ENCODE measurements at regions not wholly inside any gene's neighbourhood (a gene's known extent, or its start where the extent isn't known, plus 50 kb on each side); places are given as distances from the start of the nearest gene placed in this dataset.

DNA sequence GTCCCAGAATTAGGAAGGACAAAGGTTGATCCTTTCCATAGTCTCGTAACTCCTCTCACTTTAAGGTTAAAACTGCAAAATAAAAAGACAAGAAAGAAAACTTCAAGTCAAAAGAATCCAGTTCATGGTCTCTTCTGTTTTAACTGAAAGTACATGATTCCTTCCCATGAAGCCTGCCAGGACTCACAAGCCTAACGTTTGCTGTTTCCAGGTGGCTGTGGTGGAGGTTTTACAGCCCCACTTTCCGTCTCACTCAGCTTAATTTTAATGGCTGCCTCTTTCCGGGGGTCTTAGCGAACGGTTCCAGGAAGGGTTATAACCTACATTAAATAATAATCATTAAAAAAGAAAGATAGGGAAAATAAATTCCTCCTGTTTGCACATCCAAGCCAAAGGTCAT, 136.8 kb upstream of the SPAG17 start:
- H3K4me1 Mint-ChIP-seq: no peaks in the 10 kb centered on the region
- ATAC-seq (replicated peaks; ENCODE audit: extremely low read depth, poor library complexity, severe bottlenecking) (no peak), DNase-seq (ENCODE audit: low spot score in 2 of 2) (no peak)
- H3K36me3 Mint-ChIP-seq (ENCODE audit: insufficient read depth): no peaks in the 10 kb centered on the region
- no peak overlapping the region for H3K4me3 Mint-ChIP-seq
- H3K27ac Mint-ChIP-seq (ENCODE audit: low read depth): no peak overlapping the region
- peaks cover 16% of the 10 kb centered on the region for H3K9me3 Mint-ChIP-seq
- no peaks in the 10 kb centered on the region for H3K27me3 Mint-ChIP-seq

DNA sequence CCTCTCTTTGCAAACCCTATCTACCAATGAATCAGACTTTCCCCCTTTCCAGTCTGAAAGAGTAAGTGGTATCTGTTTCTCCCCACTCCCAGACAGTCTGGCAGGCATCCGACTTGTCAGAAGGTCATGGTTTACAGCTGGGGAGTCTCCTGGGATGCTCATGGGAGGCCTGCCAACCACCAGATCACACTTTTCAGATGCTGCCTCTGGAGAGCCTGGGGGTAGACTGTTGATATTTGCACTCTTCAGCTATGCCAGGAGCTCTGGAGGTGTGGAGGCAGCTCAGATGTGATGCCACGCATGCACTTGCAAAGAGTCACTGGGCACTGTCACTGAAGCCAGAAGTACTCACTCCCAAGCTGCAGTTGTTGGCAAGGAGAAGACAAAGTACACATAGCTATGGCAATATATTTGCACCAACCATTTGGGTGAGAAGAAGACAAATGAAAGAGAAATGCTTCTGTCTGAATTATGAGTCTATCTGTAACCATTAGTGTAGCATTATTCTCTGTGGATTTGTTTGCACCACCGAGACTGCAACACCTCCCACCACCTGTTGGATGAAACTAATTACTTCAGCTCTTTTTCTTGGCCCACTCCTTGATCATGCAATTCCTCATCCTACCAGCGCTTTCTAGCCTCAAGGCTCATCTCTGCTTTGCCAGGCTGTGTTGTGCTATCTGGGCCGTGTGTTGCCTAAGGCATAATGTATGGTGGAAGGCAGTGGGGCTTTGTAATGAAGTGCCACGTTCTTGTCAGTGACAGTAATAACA, 133.0 kb upstream of the SPAG17 start:
- no peak for ATAC-seq (replicated peaks; ENCODE audit: extremely low read depth, poor library complexity, severe bottlenecking)
- no peaks in the 10 kb centered on the region for H3K27me3 Mint-ChIP-seq

DNA sequence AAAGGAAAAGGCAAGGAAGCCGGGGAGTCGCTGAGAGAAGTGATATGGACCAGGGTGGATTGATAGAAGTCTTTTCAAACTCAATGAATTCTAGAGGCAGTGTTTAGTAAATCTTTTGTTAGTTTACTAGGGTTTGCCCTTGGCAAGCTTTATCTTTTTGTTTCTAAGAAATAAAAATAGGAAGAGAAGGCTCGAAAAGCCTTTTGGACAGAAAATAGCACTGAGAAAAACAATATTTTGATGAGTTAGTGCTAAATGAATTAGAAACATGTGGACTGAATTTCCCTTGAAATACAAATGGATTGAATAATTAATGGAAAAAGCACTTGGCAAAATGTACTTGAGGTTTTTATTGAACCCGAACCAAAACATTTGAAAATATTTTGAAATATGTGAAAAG, 121.8 kb upstream of the SPAG17 start:
- no peak overlapping the region for H3K4me3 Mint-ChIP-seq
- no peaks in the 10 kb centered on the region for H3K4me1 Mint-ChIP-seq
- DNase-seq (ENCODE audit: low spot score in 2 of 2): no peak
- H3K36me3 Mint-ChIP-seq (ENCODE audit: insufficient read depth): no peaks in the 10 kb centered on the region
- no peaks in the 10 kb centered on the region for H3K27me3 Mint-ChIP-seq
- H3K27ac Mint-ChIP-seq (ENCODE audit: low read depth): no peak overlapping the region
- H3K9me3 Mint-ChIP-seq: peaks cover 3% of the 10 kb centered on the region
- ATAC-seq (replicated peaks; ENCODE audit: extremely low read depth, poor library complexity, severe bottlenecking): no peak

More for the DNA sequence above, 133.0 kb upstream of the SPAG17 start:
- no peak for DNase-seq (ENCODE audit: low spot score in 2 of 2)
- Mint-ChIP-seq H3K9me3 (peaks cover 6% of the 10 kb centered on the region), H3K4me3 (no peak overlapping the region), H3K4me1 (no peaks in the 10 kb centered on the region), H3K27ac (ENCODE audit: low read depth) (no peak overlapping the region), H3K36me3 (ENCODE audit: insufficient read depth) (no peaks in the 10 kb centered on the region)

DNA sequence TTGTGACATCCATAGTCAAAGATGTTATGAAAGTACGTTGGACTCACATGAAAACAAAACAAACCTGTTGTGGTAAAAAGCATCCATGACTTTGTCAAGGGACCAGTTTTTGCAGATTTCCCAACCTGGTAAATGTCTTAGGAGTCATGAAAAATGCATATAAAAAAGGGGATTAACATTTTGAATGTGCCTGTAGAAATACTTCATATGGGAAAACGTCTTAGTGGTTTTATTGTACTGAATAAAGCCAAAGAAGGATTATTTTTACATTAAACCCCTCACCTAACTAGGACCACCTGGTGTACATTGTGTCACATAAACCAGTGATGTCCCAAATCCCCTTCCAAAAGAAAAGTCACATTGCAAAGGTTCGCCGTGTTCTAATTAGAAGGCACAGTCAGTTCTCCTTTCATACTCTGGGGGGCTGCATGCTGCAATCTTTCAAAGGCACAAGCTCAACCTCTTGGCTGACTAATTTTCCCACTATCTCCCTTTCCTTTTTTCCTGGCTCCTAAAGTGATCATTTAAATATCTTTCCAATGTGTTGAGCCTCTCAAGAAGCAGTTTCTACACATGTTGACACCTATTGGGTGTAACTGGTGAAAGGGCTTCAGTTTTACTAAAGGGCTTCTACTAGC, 119.8 kb upstream of the SPAG17 start:
- H3K27ac Mint-ChIP-seq (ENCODE audit: low read depth): no peak overlapping the region
- H3K9me3 Mint-ChIP-seq: peaks cover 2% of the 10 kb centered on the region
- H3K36me3 Mint-ChIP-seq (ENCODE audit: insufficient read depth): no peaks in the 10 kb centered on the region
- DNase-seq (ENCODE audit: low spot score in 2 of 2): no peak
- no peaks in the 10 kb centered on the region for H3K4me1 Mint-ChIP-seq
- H3K4me3 Mint-ChIP-seq: no peak overlapping the region
- H3K27me3 Mint-ChIP-seq: no peaks in the 10 kb centered on the region
- ATAC-seq (replicated peaks; ENCODE audit: extremely low read depth, poor library complexity, severe bottlenecking): no peak

DNA sequence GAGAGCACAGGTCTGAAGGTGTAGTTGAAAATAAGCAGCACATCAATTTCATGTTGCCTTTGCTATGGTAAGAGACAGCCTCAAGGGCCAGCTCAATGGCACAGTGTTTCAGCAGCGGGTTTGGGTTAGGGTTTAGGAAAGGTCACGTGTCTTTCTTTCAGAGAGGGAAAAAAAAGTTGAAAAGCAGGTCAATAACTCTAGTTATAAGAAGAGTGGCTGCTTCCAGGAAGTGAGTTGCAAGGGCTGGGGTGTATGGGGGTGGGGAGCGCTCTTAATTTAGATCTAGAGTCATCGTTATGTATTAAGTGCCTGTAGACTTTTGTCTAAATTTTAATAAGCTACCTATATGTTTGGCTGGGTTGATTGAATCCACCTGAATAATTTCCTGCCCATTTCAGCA, 118.5 kb upstream of the SPAG17 start:
- DNase-seq (ENCODE audit: low spot score in 2 of 2) (no peak), ATAC-seq (replicated peaks; ENCODE audit: extremely low read depth, poor library complexity, severe bottlenecking) (no peak)
- H3K4me3 Mint-ChIP-seq: no peak overlapping the region
- no peaks in the 10 kb centered on the region for H3K4me1 Mint-ChIP-seq
- peaks cover 6% of the 10 kb centered on the region for H3K9me3 Mint-ChIP-seq
- H3K27me3 Mint-ChIP-seq: no peaks in the 10 kb centered on the region
- no peak overlapping the region for H3K27ac Mint-ChIP-seq (ENCODE audit: low read depth)
- no peaks in the 10 kb centered on the region for H3K36me3 Mint-ChIP-seq (ENCODE audit: insufficient read depth)

DNA sequence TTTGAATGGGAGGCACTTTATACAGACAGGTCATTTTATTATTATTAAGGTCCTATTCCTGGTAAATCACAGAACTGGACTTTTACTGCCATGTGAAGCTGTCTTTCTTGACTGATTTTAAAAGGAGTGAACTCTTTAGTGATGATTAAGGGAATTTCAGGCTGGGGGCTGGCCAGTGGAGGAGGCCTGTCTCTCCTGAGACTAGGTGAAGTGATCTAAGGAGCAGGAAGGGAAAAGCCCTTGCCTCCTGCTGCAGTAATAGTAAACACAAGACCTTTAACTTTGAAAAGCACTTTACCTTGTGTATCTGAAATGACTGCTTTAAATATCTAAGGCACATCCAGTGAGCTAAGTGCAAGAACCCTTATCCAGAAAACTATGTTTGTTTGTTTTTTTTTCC, 118.0 kb upstream of the SPAG17 start:
- no peaks in the 10 kb centered on the region for H3K36me3 Mint-ChIP-seq (ENCODE audit: insufficient read depth)
- H3K27me3 Mint-ChIP-seq: no peaks in the 10 kb centered on the region
- H3K4me1 Mint-ChIP-seq: no peaks in the 10 kb centered on the region
- H3K9me3 Mint-ChIP-seq: peaks cover 6% of the 10 kb centered on the region
- no peak for ATAC-seq (replicated peaks; ENCODE audit: extremely low read depth, poor library complexity, severe bottlenecking)
- no peak for DNase-seq (ENCODE audit: low spot score in 2 of 2)
- H3K27ac Mint-ChIP-seq (ENCODE audit: low read depth): no peak overlapping the region
- H3K4me3 Mint-ChIP-seq: no peak overlapping the region

DNA sequence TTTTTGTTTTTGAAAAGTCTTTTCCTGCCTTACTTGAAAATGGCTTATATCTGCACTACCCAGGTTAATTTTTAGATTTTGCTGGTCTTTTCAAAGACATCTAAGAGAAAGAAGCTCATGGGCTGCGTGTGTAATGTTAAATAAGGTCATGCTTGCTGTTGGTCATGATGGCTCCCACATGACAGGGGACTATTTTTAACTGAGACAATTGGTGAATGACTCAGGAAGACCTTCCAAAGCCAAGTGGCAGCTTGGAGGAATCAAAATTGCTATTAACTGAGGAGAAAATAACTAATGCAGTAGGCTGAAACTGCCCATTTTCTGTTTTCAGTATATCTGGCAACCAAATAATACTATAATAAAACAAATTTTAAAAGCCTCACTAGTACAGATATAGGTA, 117.1 kb upstream of the SPAG17 start:
- peaks cover 6% of the 10 kb centered on the region for H3K9me3 Mint-ChIP-seq
- no peaks in the 10 kb centered on the region for H3K36me3 Mint-ChIP-seq (ENCODE audit: insufficient read depth)
- no peaks in the 10 kb centered on the region for H3K4me1 Mint-ChIP-seq
- H3K4me3 Mint-ChIP-seq: no peak overlapping the region
- ATAC-seq (replicated peaks; ENCODE audit: extremely low read depth, poor library complexity, severe bottlenecking) (no peak), DNase-seq (ENCODE audit: low spot score in 2 of 2) (no peak)
- H3K27ac Mint-ChIP-seq (ENCODE audit: low read depth): no peak overlapping the region
- H3K27me3 Mint-ChIP-seq: no peaks in the 10 kb centered on the region

DNA sequence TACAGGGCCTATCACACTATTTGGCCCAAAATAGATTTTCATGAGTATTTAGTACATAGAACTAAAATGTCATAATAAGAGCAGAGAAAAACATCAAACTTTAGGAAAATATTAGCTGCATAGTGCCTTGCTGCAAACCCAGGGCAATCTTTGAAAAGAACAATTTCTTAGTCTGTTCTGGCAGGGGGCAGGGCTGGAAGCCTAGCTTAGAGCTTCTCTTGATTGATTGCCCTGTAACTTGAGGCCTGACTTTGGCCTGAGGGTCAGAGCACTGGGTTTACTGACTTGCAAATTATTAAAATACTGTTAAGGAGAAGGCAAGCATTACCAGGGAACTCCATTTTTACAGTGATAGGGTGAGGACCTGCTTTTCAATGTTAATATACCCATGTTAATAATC, 115.8 kb upstream of the SPAG17 start:
- Mint-ChIP-seq H3K4me1 (no peaks in the 10 kb centered on the region), H3K27ac (ENCODE audit: low read depth) (no peak overlapping the region), H3K27me3 (no peaks in the 10 kb centered on the region), H3K9me3 (peaks cover 8% of the 10 kb centered on the region), H3K36me3 (ENCODE audit: insufficient read depth) (no peaks in the 10 kb centered on the region), H3K4me3 (no peak overlapping the region)
- ATAC-seq (replicated peaks; ENCODE audit: extremely low read depth, poor library complexity, severe bottlenecking) (no peak), DNase-seq (ENCODE audit: low spot score in 2 of 2) (no peak)

DNA sequence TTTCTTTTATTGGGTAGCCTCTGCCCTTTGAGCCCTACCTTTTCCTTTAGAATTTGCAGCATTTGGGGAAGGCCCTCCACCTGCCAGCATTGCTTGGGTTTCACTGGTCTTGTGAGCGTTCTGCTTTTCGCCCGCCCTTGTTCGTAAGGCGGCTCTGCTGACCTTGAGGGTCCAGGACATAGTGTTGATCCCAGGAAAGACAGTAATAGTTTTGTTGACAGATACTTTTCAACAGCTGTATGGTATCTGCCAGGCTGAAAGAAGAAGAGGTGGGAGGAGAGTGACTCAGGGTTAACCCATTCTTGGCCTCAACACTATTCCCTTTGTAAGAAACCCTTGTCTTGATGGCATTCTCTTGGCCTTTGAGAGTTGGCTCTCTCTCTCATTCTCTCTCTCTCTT, 113.4 kb upstream of the SPAG17 start:
- Mint-ChIP-seq H3K27ac (ENCODE audit: low read depth) (no peak overlapping the region), H3K4me3 (no peak overlapping the region), H3K36me3 (ENCODE audit: insufficient read depth) (no peaks in the 10 kb centered on the region), H3K27me3 (no peaks in the 10 kb centered on the region), H3K4me1 (no peaks in the 10 kb centered on the region), H3K9me3 (peaks cover 11% of the 10 kb centered on the region)
- DNase-seq (ENCODE audit: low spot score in 2 of 2) (no peak), ATAC-seq (replicated peaks; ENCODE audit: extremely low read depth, poor library complexity, severe bottlenecking) (no peak)

DNA sequence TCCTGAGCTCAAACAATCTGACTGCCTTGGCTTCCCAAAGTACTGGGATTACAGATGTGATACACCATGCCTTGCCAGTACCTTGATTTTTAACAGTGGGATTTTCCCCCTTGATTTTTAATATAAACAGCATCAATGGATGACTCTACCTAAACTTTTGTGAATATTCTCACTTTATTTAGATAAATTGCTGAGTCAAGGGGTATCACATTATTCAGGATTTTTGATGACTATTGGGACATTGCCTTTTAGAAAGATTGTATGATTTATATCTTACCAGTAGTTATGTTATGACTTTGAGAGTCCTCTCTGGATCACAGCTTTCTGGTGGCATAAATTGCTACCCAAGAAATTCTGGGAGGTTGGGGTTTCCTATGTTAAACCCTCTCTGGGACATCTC, 112.5 kb upstream of the SPAG17 start:
- H3K4me1 Mint-ChIP-seq: no peaks in the 10 kb centered on the region

DNA sequence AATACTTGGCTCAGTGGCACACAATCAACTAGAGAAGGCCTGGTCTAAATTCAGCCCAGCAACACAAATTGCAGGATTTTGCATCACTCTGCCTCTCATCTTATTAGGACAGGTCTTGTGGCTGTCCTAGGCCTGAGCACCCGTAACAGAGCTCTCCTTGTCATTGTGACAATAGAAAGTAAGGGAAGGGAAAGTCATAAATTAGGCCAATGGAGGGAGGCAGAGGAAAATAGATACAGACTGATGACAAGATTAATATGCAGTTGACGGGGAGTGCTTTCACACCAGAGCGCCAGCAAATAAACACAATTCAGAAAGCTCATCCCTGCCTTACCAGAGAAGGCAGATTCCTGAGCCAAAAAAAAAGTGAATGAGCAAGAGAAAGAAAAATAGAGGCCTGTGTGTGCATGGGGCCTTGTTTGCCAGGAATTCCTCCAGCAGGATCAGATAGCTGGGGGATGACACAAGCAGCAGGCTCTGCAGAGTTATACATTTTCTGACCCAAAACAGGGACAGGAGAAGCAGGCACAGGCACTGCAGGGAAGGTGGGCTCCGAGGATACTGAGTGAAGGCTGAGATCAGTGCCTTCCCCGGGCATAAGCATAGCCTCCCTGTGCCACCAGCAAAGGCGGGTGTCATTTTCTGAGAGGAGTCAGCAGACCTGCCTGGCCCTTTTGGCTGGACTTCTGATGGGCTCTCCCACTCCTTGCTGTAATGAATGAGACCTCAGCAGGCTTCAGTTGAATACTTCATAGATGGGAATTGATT, 110.0 kb upstream of the SPAG17 start:
- H3K9me3 Mint-ChIP-seq: peaks cover 11% of the 10 kb centered on the region
- no peaks in the 10 kb centered on the region for H3K4me1 Mint-ChIP-seq
- no peaks in the 10 kb centered on the region for H3K27me3 Mint-ChIP-seq
- H3K27ac Mint-ChIP-seq (ENCODE audit: low read depth): no peak overlapping the region
- ATAC-seq (replicated peaks; ENCODE audit: extremely low read depth, poor library complexity, severe bottlenecking) (no peak), DNase-seq (ENCODE audit: low spot score in 2 of 2) (no peak)
- no peaks in the 10 kb centered on the region for H3K36me3 Mint-ChIP-seq (ENCODE audit: insufficient read depth)
- H3K4me3 Mint-ChIP-seq: no peak overlapping the region

More for the DNA sequence above, 112.5 kb upstream of the SPAG17 start:
- no peaks in the 10 kb centered on the region for H3K36me3 Mint-ChIP-seq (ENCODE audit: insufficient read depth)
- H3K27me3 Mint-ChIP-seq: no peaks in the 10 kb centered on the region
- peaks cover 11% of the 10 kb centered on the region for H3K9me3 Mint-ChIP-seq
- DNase-seq (ENCODE audit: low spot score in 2 of 2) (no peak), ATAC-seq (replicated peaks; ENCODE audit: extremely low read depth, poor library complexity, severe bottlenecking) (no peak)
- H3K27ac Mint-ChIP-seq (ENCODE audit: low read depth): no peak overlapping the region
- H3K4me3 Mint-ChIP-seq: no peak overlapping the region

DNA sequence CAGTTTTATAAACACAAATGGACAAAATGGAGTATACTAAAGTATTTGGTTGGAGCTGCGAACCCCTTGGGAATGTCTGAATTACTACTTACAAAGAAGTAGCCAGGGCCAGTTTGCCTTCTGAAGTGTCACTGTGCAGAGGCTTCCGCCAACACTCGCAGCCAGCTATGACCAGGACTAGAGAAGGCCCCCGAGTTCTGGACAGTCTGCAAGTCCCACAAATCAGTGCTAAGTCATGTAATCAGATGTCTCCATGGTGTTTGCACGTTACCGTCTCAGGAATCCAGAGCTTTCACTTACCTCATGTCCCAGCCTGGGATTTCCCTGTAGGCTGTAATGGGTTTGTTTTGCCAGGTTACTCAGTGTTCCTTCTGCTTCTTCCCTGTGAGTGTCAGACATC, 106.6 kb upstream of the SPAG17 start:
- no peak for DNase-seq (ENCODE audit: low spot score in 2 of 2)
- peaks cover 14% of the 10 kb centered on the region for H3K9me3 Mint-ChIP-seq
- no peaks in the 10 kb centered on the region for H3K4me1 Mint-ChIP-seq
- no peak for ATAC-seq (replicated peaks; ENCODE audit: extremely low read depth, poor library complexity, severe bottlenecking)
- H3K4me3 Mint-ChIP-seq: no peak overlapping the region
- no peak overlapping the region for H3K27ac Mint-ChIP-seq (ENCODE audit: low read depth)
- no peaks in the 10 kb centered on the region for H3K36me3 Mint-ChIP-seq (ENCODE audit: insufficient read depth)
- no peaks in the 10 kb centered on the region for H3K27me3 Mint-ChIP-seq

DNA sequence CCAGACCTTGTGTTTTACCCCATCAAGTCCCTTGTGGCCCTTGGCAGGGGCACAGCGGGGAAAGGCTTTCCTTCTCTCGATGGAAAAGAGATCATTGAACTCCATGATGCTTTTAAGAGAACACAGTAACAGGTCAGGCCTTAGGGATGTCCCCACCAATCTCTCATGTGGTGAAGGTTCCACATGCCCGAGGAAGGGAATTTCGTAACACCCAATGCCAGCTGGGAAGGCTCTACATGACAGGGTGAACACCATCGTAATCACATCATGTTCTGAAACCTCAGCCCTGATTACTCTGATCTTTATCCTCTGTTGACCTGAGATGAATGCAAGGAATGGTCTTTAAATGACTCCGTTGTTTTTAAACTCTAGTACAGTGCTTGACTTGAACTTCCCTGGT, 105.5 kb upstream of the SPAG17 start:
- Mint-ChIP-seq H3K27me3 (no peaks in the 10 kb centered on the region), H3K36me3 (ENCODE audit: insufficient read depth) (no peaks in the 10 kb centered on the region), H3K9me3 (peaks cover 9% of the 10 kb centered on the region), H3K27ac (ENCODE audit: low read depth) (no peak overlapping the region), H3K4me3 (no peak overlapping the region), H3K4me1 (no peaks in the 10 kb centered on the region)
- no peak for ATAC-seq (replicated peaks; ENCODE audit: extremely low read depth, poor library complexity, severe bottlenecking)
- DNase-seq (ENCODE audit: low spot score in 2 of 2): no peak

All from central memory CD8-positive, alpha-beta T cell (primary cell).